IMR-90 (cell line): ENCODE measurements at regions not wholly inside any gene's neighbourhood (a gene's known extent, or its start where the extent isn't known, plus 50 kb on each side); places are given as distances from the start of the nearest gene placed in this dataset.

Experiments used
- ATAC-seq: fragments of 200-7000 bp; cut with Tn5 transposase; 2 replicates; pipeline ENCODE4 v1.9.1; 2020; ENCODE audit warnings: low read depth, mild to moderate bottlenecking, moderate library complexity
- BruUV-seq: library from RNA; stranded (reverse); fragments of 400-500 nt; replicated peaks from 2 replicates; lab custom pipeline; 2021; lab: Mats Ljungman, UMichigan
- CTCF ChIA-PET: fragments of 300-600 bp; formaldehyde crosslinking; extraction: SDS; loops from one replicate; lab custom pipeline; 2021; ENCODE audit warnings: antibody characterized with exemption; lab: Yijun Ruan, JAX
- POLR2A ChIA-PET: fragments of 300-600 bp; sonication (Branson Sonifier 250); formaldehyde crosslinking; loops from one replicate; lab custom pipeline; 2022; ENCODE audit warnings: antibody characterized with exemption; ENCODE audit not compliant: unreplicated experiment; lab: Charles Lee
- DNase-seq: peaks from one replicate; pipeline ENCODE4 v3.0.0; 2013
- H2AFZ ChIP-seq: replicated peaks from 2 replicates; pipeline ENCODE3; 2013; ENCODE audit warnings: low read length, mild to moderate bottlenecking; ENCODE audit not compliant: poor library complexity
- H2AK5ac ChIP-seq: 2 replicates; pipeline ENCODE4 v1.6.1; 2013; ENCODE audit warnings: low read depth, low read length, inconsistent platforms
- H2AK9ac ChIP-seq: replicated peaks from 2 replicates; pipeline ENCODE3; 2013; ENCODE audit warnings: mild to moderate bottlenecking, low read depth, low read length, moderate library complexity; ENCODE audit not compliant: poor library complexity
- H2BK120ac ChIP-seq: 2 replicates; pipeline ENCODE4 v1.6.1; 2013; ENCODE audit warnings: low read depth, low read length, inconsistent platforms
- H2BK15ac ChIP-seq: 3 replicates; pipeline ENCODE4 v1.6.1; 2013; ENCODE audit warnings: low read depth, low read length, inconsistent platforms
- H2BK20ac ChIP-seq: 2 replicates; pipeline ENCODE4 v1.6.1; 2013; ENCODE audit warnings: low read depth, mild to moderate bottlenecking, inconsistent platforms, low read length, moderate library complexity
- H2BK5ac ChIP-seq: 2 replicates; pipeline ENCODE4 v1.6.1; 2013; ENCODE audit warnings: mild to moderate bottlenecking, low read depth, low read length, inconsistent platforms; ENCODE audit not compliant: poor library complexity, severe bottlenecking
- H3K14ac ChIP-seq: replicated peaks from 2 replicates; pipeline ENCODE4 v1.6.1; 2013; ENCODE audit warnings: low read depth, low read length, inconsistent platforms
- H3K18ac ChIP-seq: 2 replicates; pipeline ENCODE4 v1.6.1; 2013; ENCODE audit warnings: low read depth, low read length, control low read depth
- H3K23ac ChIP-seq: 2 replicates; pipeline ENCODE4 v1.6.1; 2013; ENCODE audit warnings: low read depth, low read length, inconsistent platforms
- H3K27ac ChIP-seq: 2 replicates; pipeline ENCODE4 v1.5.1; 2013; ENCODE audit warnings: mild to moderate bottlenecking, control low read depth, low read length; ENCODE audit not compliant: insufficient read depth
- H3K27me3 ChIP-seq: 2 replicates; pipeline ENCODE4 v1.6.1; 2013; ENCODE audit warnings: low read length; ENCODE audit not compliant: control insufficient read depth, insufficient read depth
- H3K36me3 ChIP-seq: 2 replicates; pipeline ENCODE4 v1.6.1; 2013; ENCODE audit warnings: low read length, mixed read lengths; ENCODE audit not compliant: control insufficient read depth, insufficient read depth
- H3K4ac ChIP-seq: 2 replicates; pipeline ENCODE4 v1.6.1; 2013; ENCODE audit warnings: low read depth, low read length, inconsistent platforms
- H3K4me1 ChIP-seq: 2 replicates; pipeline ENCODE4 v1.6.1; 2013; ENCODE audit warnings: low read length, mixed read lengths; ENCODE audit not compliant: control insufficient read depth, insufficient read depth
- H3K4me2 ChIP-seq: 2 replicates; pipeline ENCODE4 v1.6.1; 2013; ENCODE audit warnings: low read depth, mild to moderate bottlenecking, control low read depth, low read length, moderate library complexity
- H3K4me3 ChIP-seq: 2 replicates; pipeline ENCODE4 v1.5.1; 2013; ENCODE audit warnings: low read depth, mild to moderate bottlenecking, control low read depth, low read length, moderate library complexity; ENCODE audit not compliant: insufficient read depth
- H3K56ac ChIP-seq: 2 replicates; pipeline ENCODE4 v1.6.1; 2013; ENCODE audit warnings: low read length, inconsistent platforms; ENCODE audit not compliant: insufficient read depth; ENCODE audit errors: extremely low read depth
- H3K79me1 ChIP-seq, 2 experiments: 2 replicates each; pipeline ENCODE4 v1.6.1; 2013; ENCODE audit warnings: low read length in 2 of 2, inconsistent platforms in 1 of 2, low read depth in 1 of 2
- H3K9ac ChIP-seq: 2 replicates; pipeline ENCODE4 v1.6.1; 2013; ENCODE audit warnings: low read depth, low read length, control low read depth
- H3K9me1 ChIP-seq: 2 replicates; pipeline ENCODE4 v1.6.1; 2013; ENCODE audit warnings: low read length, inconsistent platforms; ENCODE audit not compliant: insufficient read depth
- H3K9me3 ChIP-seq: 2 replicates; pipeline ENCODE4 v1.6.1; 2013; ENCODE audit warnings: low read length; ENCODE audit not compliant: control insufficient read depth, insufficient read depth
- H4K20me1 ChIP-seq: 2 replicates; pipeline ENCODE4 v1.6.1; 2013; ENCODE audit warnings: low read length, inconsistent platforms; ENCODE audit not compliant: insufficient read depth
- H4K5ac ChIP-seq: 2 replicates; pipeline ENCODE4 v1.6.1; 2013; ENCODE audit warnings: mild to moderate bottlenecking, low read depth, low read length, control low read depth
- H4K8ac ChIP-seq, 2 experiments: 2 replicates each; pipeline ENCODE4 v1.6.1; 2013; ENCODE audit warnings: low read depth in 2 of 2, low read length in 2 of 2, control low read depth in 1 of 2, inconsistent platforms in 1 of 2
- H4K91ac ChIP-seq: 2 replicates; pipeline ENCODE4 v1.6.1; 2013; ENCODE audit warnings: low read depth, low read length, inconsistent platforms; ENCODE audit not compliant: insufficient read depth
- BHLHE40 ChIP-seq: fragments of 150-350 bp; IDR thresholded peaks from 2 replicates; pipeline ENCODE4 v1.6.1; 2016; ENCODE audit warnings: mild to moderate bottlenecking, low read depth, low read length
- CEBPB ChIP-seq: IDR thresholded peaks from 2 replicates; pipeline ENCODE4 v1.6.1; 2012; ENCODE audit warnings: low read depth, low read length, improper control_type of control experiment
- CHD1 ChIP-seq: IDR thresholded peaks from 2 replicates; pipeline ENCODE4 v1.6.1; 2012; ENCODE audit warnings: low read depth, low read length, improper control_type of control experiment
- POLR2A ChIP-seq: IDR thresholded peaks from 2 replicates; pipeline ENCODE4 v1.6.1; 2012; ENCODE audit warnings: mild to moderate bottlenecking, low read depth, low read length
- RAD21 ChIP-seq: IDR thresholded peaks from 2 replicates; pipeline ENCODE4 v1.6.1; 2012; ENCODE audit warnings: low read length, improper control_type of control experiment
- RFX5 ChIP-seq: IDR thresholded peaks from 2 replicates; pipeline ENCODE4 v1.8.0; 2012; ENCODE audit warnings: low read depth, mild to moderate bottlenecking, low read length, moderate library complexity
- WGBS, 2 experiments: methylation state at CpG; one replicate each; pipeline versions ENCODE4 v1.1.5 to v1.1.7; 2013; ENCODE audit warnings: missing lambda C conversion rate in 2 of 2; ENCODE audit not compliant: insufficient read length in 1 of 2; ENCODE audit errors: extremely low coverage in 2 of 2; 5-methylcytosine and 5-hydroxymethylcytosine counted together
- dilution Hi-C: fragments of 300-500 bp; cut with HindIII; formaldehyde crosslinking; loops from one replicate; pipeline ENCODE4 v1.14.3; 2018; ENCODE audit warnings: low sequenced_read_pairs; ENCODE audit not compliant: unreplicated experiment
- in situ Hi-C: fragments of 300-500 bp; cut with MboI; formaldehyde crosslinking; loops from 3 replicates; pipeline ENCODE4 v1.14.3; 2019; ENCODE audit warnings: low sequenced_read_pairs, inconsistent platforms, mixed read lengths
- intact Hi-C: fragments of 100-400 bp; cut with micrococcal nuclease; formaldehyde crosslinking; loops from 2 replicates; pipeline ENCODE4 v1.10.0; 2022
- TF ChIP-seq, protein P1 (sequence below): fragments of 150-350 bp; IDR thresholded peaks from 2 replicates; pipeline ENCODE4 v1.6.1; 2017; ENCODE audit warnings: mild to moderate bottlenecking, antibody characterized with exemption, low read length, low read depth

- no peaks in the 10 kb centered on the region for H3K36me3 ChIP-seq
- no peaks in the 10 kb centered on the region for H3K4me1 ChIP-seq
- no peak overlapping the region for H2BK120ac ChIP-seq
- BruUV-seq: no TSS peak
- H3K27ac ChIP-seq: no peak overlapping the region
- in situ Hi-C loops: no loop called here
- no peak overlapping the region for H4K91ac ChIP-seq
- H3K56ac ChIP-seq: no peak overlapping the region
- WGBS, 2 experiments: 0% methylated on average over 1 of the region's 7 CpGs; no CpG with 5 or more reads in 1 of the 2 experiments
- H3K23ac ChIP-seq: no peak overlapping the region
- CTCF ChIA-PET: no interaction called here
- no peak overlapping the region for H2BK15ac ChIP-seq
- no peak overlapping the region for H2BK5ac ChIP-seq
- TF ChIP-seq BHLHE40 (no peak), CEBPB (no peak), CHD1 (no peak), RFX5 (no peak), RAD21 (no peak), POLR2A (no peak)
- TF ChIP-seq, protein P1, sequence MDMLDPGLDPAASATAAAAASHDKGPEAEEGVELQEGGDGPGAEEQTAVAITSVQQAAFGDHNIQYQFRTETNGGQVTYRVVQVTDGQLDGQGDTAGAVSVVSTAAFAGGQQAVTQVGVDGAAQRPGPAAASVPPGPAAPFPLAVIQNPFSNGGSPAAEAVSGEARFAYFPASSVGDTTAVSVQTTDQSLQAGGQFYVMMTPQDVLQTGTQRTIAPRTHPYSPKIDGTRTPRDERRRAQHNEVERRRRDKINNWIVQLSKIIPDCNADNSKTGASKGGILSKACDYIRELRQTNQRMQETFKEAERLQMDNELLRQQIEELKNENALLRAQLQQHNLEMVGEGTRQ: no peak
- no peak overlapping the region for H3K14ac ChIP-seq
- POLR2A ChIA-PET: no interaction called here
- no peak overlapping the region for H3K4me3 ChIP-seq
- H3K4me2 ChIP-seq: no peak overlapping the region
- no peak overlapping the region for H4K8ac ChIP-seq
- H3K9me3 ChIP-seq: peaks cover 38% of the 10 kb centered on the region
- dilution Hi-C loops: no loop called here
- no peak overlapping the region for H4K5ac ChIP-seq
- intact Hi-C loops: no loop called here
- H2AK5ac ChIP-seq: no peak overlapping the region
- no peak overlapping the region for H3K18ac ChIP-seq
- H3K9me1 ChIP-seq: no peaks in the 10 kb centered on the region
- H3K9ac ChIP-seq: no peak overlapping the region
- H2BK20ac ChIP-seq: no peak overlapping the region
- H3K79me1 ChIP-seq: no peaks in the 10 kb centered on the region
- no peak overlapping the region for H3K4ac ChIP-seq
- no peaks in the 10 kb centered on the region for H3K27me3 ChIP-seq
- H2AFZ ChIP-seq: no peak overlapping the region
- DNase-seq: no peak
- no peak for ATAC-seq
- H4K20me1 ChIP-seq: no peaks in the 10 kb centered on the region
- no peak overlapping the region for H2AK9ac ChIP-seq
These were observed 612.6 kb downstream of the GALR1 start for GRCh38 chr18:77862066-77862757.
